HUES64 (cell line): ENCODE measurements at regions not wholly inside any gene's neighbourhood (a gene's known extent, or its start where the extent isn't known, plus 50 kb on each side); places are given as distances from the start of the nearest gene placed in this dataset.

Source experiments
- H3K27ac ChIP-seq: 2 replicates; pipeline ENCODE4 v1.7.0; 2013; ENCODE audit warnings: low read depth, low read length, inconsistent platforms
- H3K27me3 ChIP-seq: 2 replicates; pipeline ENCODE4 v1.6.1; 2013; ENCODE audit warnings: mild to moderate bottlenecking, low read length; ENCODE audit not compliant: insufficient read depth
- H3K36me3 ChIP-seq: 2 replicates; pipeline ENCODE4 v1.6.1; 2013; ENCODE audit warnings: mild to moderate bottlenecking, low read length; ENCODE audit not compliant: insufficient read depth
- H3K4me1 ChIP-seq: 2 replicates; pipeline ENCODE4 v1.6.1; 2013; ENCODE audit warnings: mild to moderate bottlenecking, low read length, moderate library complexity; ENCODE audit not compliant: insufficient read depth
- H3K4me3 ChIP-seq: 2 replicates; pipeline ENCODE4 v1.5.1; 2013; ENCODE audit warnings: mild to moderate bottlenecking, low read length, moderate library complexity
- H3K9ac ChIP-seq: 2 replicates; pipeline ENCODE4 v1.6.1; 2013; ENCODE audit warnings: mild to moderate bottlenecking, low read depth, low read length
- H3K9me3 ChIP-seq: 2 replicates; pipeline ENCODE4 v1.6.1; 2013; ENCODE audit warnings: low read depth, low read length; ENCODE audit not compliant: insufficient read depth
- WGBS: fragments of 150-250, 120-280 bp; methylation state at CpG from one replicate; pipeline ENCODE4 v1.1.7; 2013; ENCODE audit warnings: missing lambda C conversion rate; 5-methylcytosine and 5-hydroxymethylcytosine counted together

GRCh38 chr2:144706647-144707046 lies 186.7 kb upstream of the ZEB2 start:
- Histone ChIP-seq H3K27me3 (no peaks in the 10 kb centered on the region), H3K27ac (no peak overlapping the region), H3K4me3 (no peak overlapping the region), H3K36me3 (no peaks in the 10 kb centered on the region), H3K4me1 (peaks cover 19% of the 10 kb centered on the region), H3K9ac (no peak overlapping the region), H3K9me3 (no peaks in the 10 kb centered on the region)
- WGBS, result 96% methylated on average over 4 of the region's 4 CpGs

- no peaks in the 10 kb centered on the region for H3K36me3 ChIP-seq
- H3K9me3 ChIP-seq, result no peaks in the 10 kb centered on the region
Measured at GRCh38 chr2:144705328-144706245, 185.7 kb upstream of the ZEB2 start.

GRCh38 chr2:144704709-144705095 lies 184.8 kb upstream of the ZEB2 start:
- no peaks in the 10 kb centered on the region for H3K9me3 ChIP-seq
- WGBS, result 86% methylated on average over 2 of the region's 3 CpGs
- H3K9ac ChIP-seq, result no peak overlapping the region
- H3K4me3 ChIP-seq, result no peak overlapping the region
- H3K36me3 ChIP-seq, result no peaks in the 10 kb centered on the region
- no peaks in the 10 kb centered on the region for H3K27me3 ChIP-seq
- H3K27ac ChIP-seq, result no peak overlapping the region
- H3K4me1 ChIP-seq, result peaks cover 7% of the 10 kb centered on the region; the same call in 1 of the 2 replicates

More at GRCh38 chr2:144705328-144706245, 185.7 kb upstream of the ZEB2 start:
- H3K4me3 ChIP-seq, result no peak overlapping the region
- peaks cover 8% of the 10 kb centered on the region for H3K4me1 ChIP-seq
- 95% methylated on average over 2 of the region's 4 CpGs for WGBS
- no peak overlapping the region for H3K9ac ChIP-seq
- H3K27ac ChIP-seq, result no peak overlapping the region
- H3K27me3 ChIP-seq, result no peaks in the 10 kb centered on the region

- no peak overlapping the region for H3K4me3 ChIP-seq
- no peaks in the 10 kb centered on the region for H3K27me3 ChIP-seq
- peaks cover 7% of the 10 kb centered on the region; the same call in 1 of the 2 replicates for H3K4me1 ChIP-seq
- H3K9ac ChIP-seq, result no peak overlapping the region
- no peaks in the 10 kb centered on the region for H3K36me3 ChIP-seq
- no peaks in the 10 kb centered on the region for H3K9me3 ChIP-seq
- WGBS, result 89% methylated on average over 6 of the region's 6 CpGs
- H3K27ac ChIP-seq, result no peak overlapping the region
Measured at GRCh38 chr2:144703852-144704708, 184.2 kb upstream of the ZEB2 start.

DNA sequence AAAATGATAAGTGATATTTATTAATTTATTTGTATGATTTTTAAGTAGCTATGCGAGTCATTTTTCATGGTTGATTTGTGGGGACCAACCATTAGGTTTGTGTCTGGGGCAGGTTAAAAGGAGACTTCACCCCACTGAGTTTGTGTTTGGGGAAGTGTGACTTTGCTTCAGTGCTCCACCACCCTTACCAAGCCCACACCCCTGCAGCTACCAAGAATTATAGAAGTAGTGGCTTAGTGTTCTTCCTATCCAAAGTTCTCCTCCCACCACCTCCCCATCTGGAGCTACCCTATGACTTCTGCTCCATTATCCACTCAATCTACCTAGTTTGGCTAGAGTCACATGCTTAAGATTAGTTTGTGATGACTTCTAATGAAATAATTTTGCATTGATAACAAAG lies 182.1 kb upstream of the ZEB2 start:
- H3K36me3 ChIP-seq, result no peaks in the 10 kb centered on the region
- H3K9ac ChIP-seq, result no peak overlapping the region
- 86% methylated on average over 1 of the region's 1 CpG for whole genome bisulfite sequencing
- no peak overlapping the region for H3K4me3 ChIP-seq
- no peak overlapping the region for H3K27ac ChIP-seq
- H3K27me3 ChIP-seq, result no peaks in the 10 kb centered on the region
- H3K4me1 ChIP-seq, result no peaks in the 10 kb centered on the region
- H3K9me3 ChIP-seq, result no peaks in the 10 kb centered on the region

- 92% methylated on average over 2 of the region's 2 CpGs for WGBS
Measured at GRCh38 chr2:144701259-144701658, 181.3 kb upstream of the ZEB2 start.

DNA sequence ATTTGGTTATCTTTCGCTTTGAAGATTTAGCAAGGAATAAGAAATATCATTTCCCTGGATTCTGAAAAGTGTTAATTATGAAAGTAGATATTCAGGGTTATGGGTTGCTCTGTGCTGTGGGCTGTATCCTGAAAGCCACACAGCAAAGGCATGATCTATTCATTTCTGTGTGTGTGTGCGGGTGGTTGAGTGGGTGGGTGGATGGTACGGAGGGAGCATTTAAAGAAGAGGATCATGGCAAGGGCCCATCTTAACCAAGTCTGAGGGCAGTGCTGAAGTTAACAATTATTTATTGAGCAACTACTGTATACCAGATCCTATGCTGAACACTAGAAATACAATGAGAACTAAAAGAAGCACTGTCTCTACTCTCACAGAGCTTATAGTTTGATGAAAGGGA lies 178.2 kb upstream of the ZEB2 start:
- Histone ChIP-seq H3K4me1 (no peaks in the 10 kb centered on the region), H3K4me3 (no peak overlapping the region), H3K27ac (no peak overlapping the region), H3K9me3 (no peaks in the 10 kb centered on the region), H3K36me3 (no peaks in the 10 kb centered on the region), H3K27me3 (no peaks in the 10 kb centered on the region), H3K9ac (no peak overlapping the region)
- WGBS, result 95% methylated on average over 3 of the region's 3 CpGs

More at GRCh38 chr2:144701259-144701658, 181.3 kb upstream of the ZEB2 start:
- no peak overlapping the region for H3K4me3 ChIP-seq
- H3K4me1 ChIP-seq, result no peaks in the 10 kb centered on the region
- no peak overlapping the region for H3K27ac ChIP-seq
- no peaks in the 10 kb centered on the region for H3K36me3 ChIP-seq
- no peaks in the 10 kb centered on the region for H3K27me3 ChIP-seq
- no peak overlapping the region for H3K9ac ChIP-seq
- no peaks in the 10 kb centered on the region for H3K9me3 ChIP-seq

DNA sequence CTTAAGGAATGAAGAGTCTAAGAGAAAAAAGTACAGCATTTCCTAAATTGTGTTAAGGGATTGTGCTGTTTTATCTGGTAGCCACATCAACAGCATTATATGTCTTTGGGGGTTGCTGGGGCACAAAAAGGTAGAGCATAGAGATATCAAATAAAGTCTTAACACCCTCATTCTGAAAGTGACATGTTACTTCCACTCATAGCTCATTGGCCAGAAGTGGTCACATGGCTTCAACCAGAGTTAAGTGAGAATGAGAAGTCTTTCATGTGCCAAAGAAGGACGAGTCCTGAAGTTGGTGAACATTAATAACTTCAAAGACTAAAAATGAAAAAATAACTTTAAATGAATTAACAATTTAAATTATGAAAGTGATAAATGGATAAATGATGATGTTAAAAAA lies 175.7 kb upstream of the ZEB2 start:
- Histone ChIP-seq H3K9ac (no peak overlapping the region), H3K36me3 (no peaks in the 10 kb centered on the region), H3K4me3 (no peak overlapping the region), H3K4me1 (no peaks in the 10 kb centered on the region), H3K27ac (no peak overlapping the region), H3K9me3 (no peaks in the 10 kb centered on the region), H3K27me3 (no peaks in the 10 kb centered on the region)
- no CpG with 5 or more reads among the region's 1 CpG for WGBS

DNA sequence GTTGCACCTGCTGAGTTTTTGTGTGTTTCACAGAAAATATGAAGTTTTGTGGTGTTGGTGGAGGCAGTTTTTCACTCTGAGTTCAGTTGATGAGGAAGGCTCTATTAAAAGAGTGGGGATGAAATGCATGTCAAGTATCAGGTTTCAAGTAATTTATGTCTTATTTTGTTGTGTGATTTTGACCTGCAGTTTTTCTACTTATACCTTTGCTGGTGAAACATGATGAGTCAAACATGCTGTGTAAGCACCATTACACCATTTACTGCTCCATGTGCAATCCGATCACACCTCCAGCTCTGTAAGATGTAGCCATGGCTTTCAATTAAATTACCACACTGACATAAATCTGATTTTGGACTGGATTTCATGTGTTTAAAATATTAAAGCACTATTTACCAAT lies 174.5 kb upstream of the ZEB2 start:
- WGBS, result 94% methylated on average over 1 of the region's 1 CpG
- Histone ChIP-seq H3K9me3 (no peaks in the 10 kb centered on the region), H3K36me3 (no peaks in the 10 kb centered on the region), H3K4me3 (no peak overlapping the region), H3K9ac (no peak overlapping the region), H3K4me1 (no peaks in the 10 kb centered on the region), H3K27ac (no peak overlapping the region), H3K27me3 (no peaks in the 10 kb centered on the region)

GRCh38 chr2:144693179-144693578 lies 173.3 kb upstream of the ZEB2 start:
- Histone ChIP-seq H3K27me3 (no peaks in the 10 kb centered on the region), H3K4me3 (no peak overlapping the region), H3K9ac (no peak overlapping the region), H3K4me1 (0 out of 2 replicates have a peak, but pooled peaks cover 3% of the 10 kb centered on the region), H3K27ac (no peak overlapping the region), H3K9me3 (no peaks in the 10 kb centered on the region), H3K36me3 (no peaks in the 10 kb centered on the region)
- 99% methylated on average over 2 of the region's 3 CpGs for WGBS

GRCh38 chr2:144692661-144693060 lies 172.7 kb upstream of the ZEB2 start:
- 92% methylated on average over 4 of the region's 5 CpGs for WGBS

More at GRCh38 chr2:144692661-144693060, 172.7 kb upstream of the ZEB2 start:
- Histone ChIP-seq H3K27me3 (no peaks in the 10 kb centered on the region), H3K4me3 (no peak overlapping the region), H3K27ac (no peak overlapping the region), H3K36me3 (no peaks in the 10 kb centered on the region), H3K4me1 (0 out of 2 replicates have a peak, but pooled peaks cover 3% of the 10 kb centered on the region), H3K9ac (no peak overlapping the region), H3K9me3 (no peaks in the 10 kb centered on the region)
